ENCODE measurements at regions not wholly inside any gene's neighbourhood (a gene's known extent, or its start where the extent isn't known, plus 50 kb on each side); places are given as distances from the start of the nearest gene placed in this dataset.

DNA sequence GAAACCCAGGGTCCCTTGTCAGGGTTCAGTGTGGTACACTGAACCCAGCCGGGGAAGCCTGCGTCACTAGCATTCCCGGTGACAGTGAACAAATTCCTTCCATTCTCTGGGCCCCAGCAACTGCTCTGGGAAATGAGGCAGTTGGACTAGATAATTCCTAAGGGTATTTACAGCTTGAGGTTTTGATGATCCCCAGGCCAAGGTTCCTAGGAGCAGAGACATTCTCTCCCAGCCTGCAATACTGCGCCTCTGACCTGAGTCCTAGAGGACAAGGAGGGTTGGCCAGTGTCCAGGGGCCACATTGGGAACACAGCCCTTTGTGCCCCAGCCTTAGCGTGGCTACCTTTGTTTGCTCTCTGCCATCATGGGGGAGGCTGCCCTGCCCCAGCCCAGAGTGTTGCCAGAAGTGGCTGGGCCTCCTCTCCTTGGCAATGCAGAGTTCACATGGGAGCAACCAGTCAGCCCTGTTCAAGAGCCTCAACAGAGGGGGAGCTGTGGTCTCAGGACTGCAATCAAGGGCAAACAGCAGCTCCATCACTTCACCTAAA, 178.2 kb downstream of the SEC61B start:
- H3K4me3 ChIP-seq: no peak overlapping the region
- no peak overlapping the region for H3K27ac ChIP-seq
- no peak for TF ChIP-seq POLR2A (IDR thresholded peaks at IDR 0.05)
- TF ChIP-seq POLR2AphosphoS5 (IDR thresholded peaks at IDR 0.05): no peak
- TF ChIP-seq EP300 (IDR thresholded peaks at IDR 0.05): no peak
- TF ChIP-seq CTCF (IDR thresholded peaks at IDR 0.05): no peak
- H3K9me3 ChIP-seq: no peaks in the 10 kb centered on the region
- WGBS, 2 donors (ENCODE audit: low coverage in 1 of 2): 100% methylated on average over 1 of the region's 5 CpGs
- ATAC-seq: peak; percentile 36
- no peaks in the 10 kb centered on the region for H3K36me3 ChIP-seq
- no peaks in the 10 kb centered on the region for H3K27me3 ChIP-seq
- H3K4me1 ChIP-seq: no peaks in the 10 kb centered on the region

GRCh38 chr9:99401680-99402504, 179.8 kb downstream of the SEC61B start:
- WGBS, 2 donors (ENCODE audit: low coverage in 1 of 2): 65 to 90% methylated on average over 3 of the region's 3 CpGs
- no peaks in the 10 kb centered on the region for H3K4me1 ChIP-seq
- no peaks in the 10 kb centered on the region for H3K27me3 ChIP-seq
- ATAC-seq: no peak
- H3K9me3 ChIP-seq: no peaks in the 10 kb centered on the region
- no peaks in the 10 kb centered on the region for H3K36me3 ChIP-seq
- no peak overlapping the region for H3K4me3 ChIP-seq
- H3K27ac ChIP-seq: no peak overlapping the region
- no peak for TF ChIP-seq POLR2A (IDR thresholded peaks at IDR 0.05)
- TF ChIP-seq CTCF (IDR thresholded peaks at IDR 0.05): no peak
- TF ChIP-seq EP300 (IDR thresholded peaks at IDR 0.05): no peak
- no peak for TF ChIP-seq POLR2AphosphoS5 (IDR thresholded peaks at IDR 0.05)

DNA sequence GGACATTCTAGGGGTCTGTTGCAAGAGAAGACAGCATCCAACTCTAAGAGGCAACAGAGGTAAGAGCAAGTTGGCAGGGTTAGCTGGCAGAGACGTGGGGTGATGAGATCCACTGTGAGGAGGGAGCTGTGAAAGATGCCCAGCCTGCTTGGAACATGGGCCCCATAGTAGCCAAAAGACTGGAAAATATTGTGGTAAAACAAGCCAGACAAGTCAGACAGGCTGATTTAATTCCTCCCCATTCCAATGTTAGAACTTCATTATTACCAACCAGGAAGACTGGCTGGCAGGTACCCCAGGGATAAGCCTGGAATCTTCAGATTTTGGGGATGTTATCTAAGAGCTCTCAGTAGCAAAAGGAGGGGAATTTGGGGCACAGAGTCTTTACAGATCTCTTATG, 181.3 kb downstream of the SEC61B start:
- Histone ChIP-seq H3K27me3 (no peaks in the 10 kb centered on the region), H3K4me1 (no peaks in the 10 kb centered on the region), H3K36me3 (no peaks in the 10 kb centered on the region), H3K4me3 (no peak overlapping the region), H3K27ac (no peak overlapping the region), H3K9me3 (no peaks in the 10 kb centered on the region)
- TF ChIP-seq POLR2AphosphoS5 (IDR thresholded peaks at IDR 0.05) (no peak), POLR2A (IDR thresholded peaks at IDR 0.05) (no peak), EP300 (IDR thresholded peaks at IDR 0.05) (no peak), CTCF (IDR thresholded peaks at IDR 0.05) (no peak)
- no peak for ATAC-seq
- 80 to 100% methylated on average over 1 of the region's 1 CpG for WGBS, 2 donors (ENCODE audit: low coverage in 1 of 2)

DNA sequence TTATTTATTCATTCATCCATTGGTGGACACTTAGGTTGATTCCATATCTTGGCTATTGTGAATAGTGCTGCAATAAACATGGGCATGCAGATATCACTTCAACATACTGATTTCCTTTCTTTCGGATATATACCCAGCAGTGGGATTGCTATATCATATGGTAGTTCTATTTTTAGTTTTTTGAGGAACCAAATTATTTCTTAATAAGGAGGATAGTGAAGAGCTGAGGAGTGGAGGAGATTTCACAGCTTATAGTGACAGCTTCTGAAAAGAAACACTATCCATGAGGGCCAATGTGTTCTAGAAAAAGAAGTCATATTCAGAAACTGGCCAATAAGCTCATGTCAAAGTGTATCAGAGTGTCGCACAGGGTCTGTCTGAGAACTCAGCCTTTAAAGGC, 183.3 kb downstream of the SEC61B start:
- TF ChIP-seq POLR2A (IDR thresholded peaks at IDR 0.05): no peak
- no peak for TF ChIP-seq POLR2AphosphoS5 (IDR thresholded peaks at IDR 0.05)
- TF ChIP-seq CTCF (IDR thresholded peaks at IDR 0.05): no peak
- no peak for TF ChIP-seq EP300 (IDR thresholded peaks at IDR 0.05)
- ATAC-seq: no peak
- 62 to 76% methylated on average over 2 of the region's 2 CpGs for WGBS, 2 donors (ENCODE audit: low coverage in 1 of 2)
- Histone ChIP-seq H3K4me1 (no peaks in the 10 kb centered on the region), H3K9me3 (no peaks in the 10 kb centered on the region), H3K36me3 (no peaks in the 10 kb centered on the region), H3K27ac (no peak overlapping the region), H3K27me3 (no peaks in the 10 kb centered on the region), H3K4me3 (no peak overlapping the region)

GRCh38 chr9:99406939-99407338, 184.9 kb downstream of the SEC61B start:
- no peak for ATAC-seq
- TF ChIP-seq CTCF (IDR thresholded peaks at IDR 0.05): no peak
- no peak for TF ChIP-seq POLR2A (IDR thresholded peaks at IDR 0.05)
- TF ChIP-seq POLR2AphosphoS5 (IDR thresholded peaks at IDR 0.05): no peak
- no peak for TF ChIP-seq EP300 (IDR thresholded peaks at IDR 0.05)
- Histone ChIP-seq H3K4me3 (no peak overlapping the region), H3K9me3 (no peaks in the 10 kb centered on the region), H3K27ac (no peak overlapping the region), H3K4me1 (no peaks in the 10 kb centered on the region), H3K36me3 (no peaks in the 10 kb centered on the region), H3K27me3 (no peaks in the 10 kb centered on the region)
- WGBS, 2 donors (ENCODE audit: low coverage in 1 of 2): 75% methylated on average over 4 of the region's 4 CpGs; no CpG with 5 or more reads in 1 of the 2 donors
